ENCODE measurements at regions not wholly inside any gene's neighbourhood (a gene's known extent, or its start where the extent isn't known, plus 50 kb on each side); places are given as distances from the start of the nearest gene placed in this dataset.

DNA sequence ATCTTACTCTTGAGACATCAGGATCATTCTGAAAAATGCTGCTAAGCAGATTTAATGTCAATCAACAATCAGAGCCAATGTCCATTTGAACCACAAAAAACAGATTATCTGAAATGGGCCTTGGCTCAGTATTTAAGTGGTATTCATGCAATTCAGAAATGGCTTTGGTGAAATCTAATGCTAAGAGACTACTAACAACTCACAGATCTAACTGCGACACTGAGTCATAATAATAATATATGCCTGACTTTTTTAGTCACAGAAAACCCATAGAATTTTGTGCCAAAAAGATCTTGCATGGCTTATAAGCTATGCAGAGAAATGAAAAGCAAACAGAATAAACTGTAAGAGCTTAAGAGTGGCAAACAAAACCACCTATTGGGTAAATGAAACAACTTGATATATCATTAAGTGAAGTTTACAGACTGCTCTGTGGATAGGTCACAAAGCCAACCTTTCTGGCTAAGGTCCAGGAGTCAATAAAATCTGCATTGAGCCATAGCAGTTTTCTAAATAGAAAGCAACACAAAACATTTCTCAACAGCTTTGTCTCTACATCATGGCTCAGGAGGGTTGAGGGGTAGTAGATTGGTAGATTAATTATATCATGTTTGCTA lies 234.3 kb downstream of the LRATD1 start:
- Histone ChIP-seq H3K36me3 (ENCODE audit: control insufficient read depth in 1 of 2, insufficient read depth in 2 of 2, low read depth in 1 of 2, low read length in 2 of 2) (no peaks in the 10 kb centered on the region), H2BK12ac (ENCODE audit: low read length in 2 of 2) (no peak overlapping the region), H4K91ac (ENCODE audit: low read length) (no peak overlapping the region), H3K4me1 (ENCODE audit: control insufficient read depth, insufficient read depth, low read depth, low read length) (no peaks in the 10 kb centered on the region), H3K9ac (ENCODE audit: low read length) (no peak overlapping the region), H2BK5ac (ENCODE audit: low read depth, low read length, poor library complexity, severe bottlenecking) (no peak overlapping the region), H2AFZ (ENCODE audit: low read depth, low read length) (no peak overlapping the region), H2BK120ac (ENCODE audit: low read depth, low read length) (no peak overlapping the region), H3K4me3 (ENCODE audit: insufficient read depth in 1 of 2, low read depth in 1 of 2, low read length in 2 of 2) (no peak overlapping the region), H3K27ac (ENCODE audit: low read length, poor library complexity, severe bottlenecking) (no peak overlapping the region), H3K23ac (ENCODE audit: low read length in 2 of 2) (no peak overlapping the region), H3K27me3 (ENCODE audit: control insufficient read depth in 1 of 2, insufficient read depth in 1 of 2, low read length in 2 of 2) (no peaks in the 10 kb centered on the region), H4K8ac (ENCODE audit: low read length) (no peak overlapping the region), H3K4ac (ENCODE audit: low read depth in 1 of 2, low read length in 2 of 2) (no peak overlapping the region), H3K4me2 (ENCODE audit: low read length, poor library complexity, severe bottlenecking) (no peak overlapping the region), H3K9me3 (ENCODE audit: control insufficient read depth, low read length) (peaks cover 22% of the 10 kb centered on the region), H3K79me1 (replicated peaks; ENCODE audit: low read length, poor library complexity, severe bottlenecking) (no peaks in the 10 kb centered on the region), H2AK5ac (ENCODE audit: low read length, severe bottlenecking) (no peak overlapping the region), H2BK15ac (ENCODE audit: low read depth, poor library complexity, severe bottlenecking) (no peak overlapping the region), H3K18ac (ENCODE audit: low read depth in 1 of 2, low read length in 2 of 2) (no peak overlapping the region), H3K14ac (ENCODE audit: low read length in 2 of 2) (no peak overlapping the region)
- no peak for DNase-seq
- WGBS = no CpG with 5 or more reads among the region's 1 CpG

DNA sequence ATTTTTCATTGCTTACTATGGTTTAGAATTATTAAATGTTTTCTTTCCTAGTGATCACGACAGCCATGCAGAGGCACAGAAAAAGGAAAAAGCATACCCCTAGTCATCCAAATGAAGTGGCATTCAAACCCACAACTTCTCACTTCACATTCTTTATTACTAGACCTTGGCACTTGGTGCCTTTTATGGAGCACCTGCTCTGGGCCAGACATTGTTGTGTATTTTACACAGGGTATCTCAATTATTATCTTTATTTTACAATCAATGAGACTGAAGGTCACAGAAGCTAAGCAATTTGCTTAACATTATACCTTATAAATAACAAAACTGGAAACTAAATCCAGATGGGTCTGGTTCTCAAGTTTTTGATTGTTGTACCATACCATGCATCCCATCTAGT lies 235.3 kb downstream of the LRATD1 start:
- Histone ChIP-seq H3K4me2 (ENCODE audit: low read length, poor library complexity, severe bottlenecking) (no peak overlapping the region), H3K9me3 (ENCODE audit: control insufficient read depth, low read length) (peaks cover 30% of the 10 kb centered on the region), H4K8ac (ENCODE audit: low read length) (no peak overlapping the region), H2BK12ac (ENCODE audit: low read length in 2 of 2) (no peak overlapping the region), H3K9ac (ENCODE audit: low read length) (no peak overlapping the region), H2BK5ac (ENCODE audit: low read depth, low read length, poor library complexity, severe bottlenecking) (no peak overlapping the region), H3K27me3 (ENCODE audit: control insufficient read depth in 1 of 2, insufficient read depth in 1 of 2, low read length in 2 of 2) (no peaks in the 10 kb centered on the region), H3K14ac (ENCODE audit: low read length in 2 of 2) (no peak overlapping the region), H3K79me1 (replicated peaks; ENCODE audit: low read length, poor library complexity, severe bottlenecking) (no peaks in the 10 kb centered on the region), H3K18ac (ENCODE audit: low read depth in 1 of 2, low read length in 2 of 2) (no peak overlapping the region), H2AFZ (ENCODE audit: low read depth, low read length) (no peak overlapping the region), H2BK120ac (ENCODE audit: low read depth, low read length) (no peak overlapping the region), H3K27ac (ENCODE audit: low read length, poor library complexity, severe bottlenecking) (no peak overlapping the region), H3K23ac (ENCODE audit: low read length in 2 of 2) (no peak overlapping the region), H3K4me3 (ENCODE audit: insufficient read depth in 1 of 2, low read depth in 1 of 2, low read length in 2 of 2) (no peak overlapping the region), H3K4ac (ENCODE audit: low read depth in 1 of 2, low read length in 2 of 2) (no peak overlapping the region), H3K36me3 (ENCODE audit: control insufficient read depth in 1 of 2, insufficient read depth in 2 of 2, low read depth in 1 of 2, low read length in 2 of 2) (no peaks in the 10 kb centered on the region), H4K91ac (ENCODE audit: low read length) (no peak overlapping the region), H2BK15ac (ENCODE audit: low read depth, poor library complexity, severe bottlenecking) (no peak overlapping the region), H2AK5ac (ENCODE audit: low read length, severe bottlenecking) (no peak overlapping the region), H3K4me1 (ENCODE audit: control insufficient read depth, insufficient read depth, low read depth, low read length) (no peaks in the 10 kb centered on the region)
- no peak for DNase-seq
- WGBS = 67% methylated on average over 1 of the region's 1 CpG

- Histone ChIP-seq H4K91ac (ENCODE audit: low read length) (no peak overlapping the region), H3K36me3 (ENCODE audit: control insufficient read depth in 1 of 2, insufficient read depth in 2 of 2, low read depth in 1 of 2, low read length in 2 of 2) (no peaks in the 10 kb centered on the region), H3K18ac (ENCODE audit: low read depth in 1 of 2, low read length in 2 of 2) (no peak overlapping the region), H2BK120ac (ENCODE audit: low read depth, low read length) (no peak overlapping the region), H3K9me3 (ENCODE audit: control insufficient read depth, low read length) (peaks cover 30% of the 10 kb centered on the region), H3K27me3 (ENCODE audit: control insufficient read depth in 1 of 2, insufficient read depth in 1 of 2, low read length in 2 of 2) (no peaks in the 10 kb centered on the region), H3K79me1 (replicated peaks; ENCODE audit: low read length, poor library complexity, severe bottlenecking) (no peaks in the 10 kb centered on the region), H3K27ac (ENCODE audit: low read length, poor library complexity, severe bottlenecking) (no peak overlapping the region), H2AK5ac (ENCODE audit: low read length, severe bottlenecking) (no peak overlapping the region), H3K23ac (ENCODE audit: low read length in 2 of 2) (no peak overlapping the region), H3K4me3 (ENCODE audit: insufficient read depth in 1 of 2, low read depth in 1 of 2, low read length in 2 of 2) (no peak overlapping the region), H3K9ac (ENCODE audit: low read length) (no peak overlapping the region), H3K4ac (ENCODE audit: low read depth in 1 of 2, low read length in 2 of 2) (no peak overlapping the region), H3K14ac (ENCODE audit: low read length in 2 of 2) (no peak overlapping the region), H3K4me1 (ENCODE audit: control insufficient read depth, insufficient read depth, low read depth, low read length) (no peaks in the 10 kb centered on the region), H2BK12ac (ENCODE audit: low read length in 2 of 2) (no peak overlapping the region), H4K8ac (ENCODE audit: low read length) (no peak overlapping the region), H2BK5ac (ENCODE audit: low read depth, low read length, poor library complexity, severe bottlenecking) (no peak overlapping the region), H2AFZ (ENCODE audit: low read depth, low read length) (no peak overlapping the region), H3K4me2 (ENCODE audit: low read length, poor library complexity, severe bottlenecking) (no peak overlapping the region), H2BK15ac (ENCODE audit: low read depth, poor library complexity, severe bottlenecking) (no peak overlapping the region)
- WGBS = 90% methylated on average over 16 of the region's 17 CpGs
- no peak for DNase-seq
Observed at GRCh38 chr2:14872779-14873325, 240.3 kb downstream of the LRATD1 start.

DNA sequence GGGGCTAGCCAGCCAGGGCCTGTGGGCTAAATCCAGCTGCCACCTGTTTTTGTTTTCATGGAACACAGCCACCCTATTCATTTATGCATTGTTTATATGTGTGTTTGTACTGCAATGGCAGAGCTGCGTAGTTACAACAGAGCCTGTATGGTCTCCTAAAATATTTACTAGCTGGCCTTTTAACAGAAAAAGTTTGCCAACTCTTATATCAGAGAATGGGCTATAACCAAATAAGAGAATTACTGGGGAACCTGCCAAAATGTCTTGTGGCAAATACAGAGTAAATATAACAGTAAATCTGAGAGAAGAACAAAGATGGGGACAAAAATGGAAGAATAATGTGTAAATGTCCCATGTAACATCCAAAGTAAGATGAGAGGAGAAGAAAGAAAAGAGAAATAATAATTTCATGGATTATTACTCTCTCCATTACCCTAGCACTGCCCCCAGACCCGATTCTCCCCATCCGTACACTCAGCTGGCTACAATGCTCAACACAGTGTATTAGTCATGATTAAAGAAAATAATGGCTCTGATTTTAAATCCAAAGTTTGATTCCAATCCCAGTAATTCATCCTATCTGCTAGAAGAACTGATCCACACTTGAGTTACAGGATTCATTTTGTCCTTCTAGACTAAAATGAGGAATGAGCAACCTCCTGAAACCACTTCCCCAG lies 249.3 kb downstream of the LRATD1 start:
- no peak overlapping the region for H2AFZ ChIP-seq (ENCODE audit: low read depth, low read length)
- no peaks in the 10 kb centered on the region for H3K4me1 ChIP-seq (ENCODE audit: control insufficient read depth, insufficient read depth, low read depth, low read length)
- no peak overlapping the region for H3K4me3 ChIP-seq (ENCODE audit: insufficient read depth in 1 of 2, low read depth in 1 of 2, low read length in 2 of 2)
- DNase-seq = no peak
- H3K4me2 ChIP-seq (ENCODE audit: low read length, poor library complexity, severe bottlenecking) = no peak overlapping the region
- H2BK5ac ChIP-seq (ENCODE audit: low read depth, low read length, poor library complexity, severe bottlenecking) = no peak overlapping the region
- no peak overlapping the region for H4K8ac ChIP-seq (ENCODE audit: low read length)
- no peak overlapping the region for H2BK15ac ChIP-seq (ENCODE audit: low read depth, poor library complexity, severe bottlenecking)
- H3K27me3 ChIP-seq (ENCODE audit: control insufficient read depth in 1 of 2, insufficient read depth in 1 of 2, low read length in 2 of 2) = no peaks in the 10 kb centered on the region
- H2AK5ac ChIP-seq (ENCODE audit: low read length, severe bottlenecking) = no peak overlapping the region
- H4K91ac ChIP-seq (ENCODE audit: low read length) = no peak overlapping the region
- H3K9me3 ChIP-seq (ENCODE audit: control insufficient read depth, low read length) = no peaks in the 10 kb centered on the region
- 80% methylated on average over 1 of the region's 3 CpGs for whole genome bisulfite sequencing
- no peak overlapping the region for H3K23ac ChIP-seq (ENCODE audit: low read length in 2 of 2)
- H3K79me1 ChIP-seq (replicated peaks; ENCODE audit: low read length, poor library complexity, severe bottlenecking) = no peaks in the 10 kb centered on the region
- H3K9ac ChIP-seq (ENCODE audit: low read length) = no peak overlapping the region
- no peaks in the 10 kb centered on the region for H3K36me3 ChIP-seq (ENCODE audit: control insufficient read depth in 1 of 2, insufficient read depth in 2 of 2, low read depth in 1 of 2, low read length in 2 of 2)
- no peak overlapping the region for H3K14ac ChIP-seq (ENCODE audit: low read length in 2 of 2)
- no peak overlapping the region for H3K18ac ChIP-seq (ENCODE audit: low read depth in 1 of 2, low read length in 2 of 2)
- no peak overlapping the region for H3K27ac ChIP-seq (ENCODE audit: low read length, poor library complexity, severe bottlenecking)
- no peak overlapping the region for H2BK120ac ChIP-seq (ENCODE audit: low read depth, low read length)
- no peak overlapping the region for H3K4ac ChIP-seq (ENCODE audit: low read depth in 1 of 2, low read length in 2 of 2)
- no peak overlapping the region for H2BK12ac ChIP-seq (ENCODE audit: low read length in 2 of 2)

All from mesenchymal stem cell (in vitro differentiated cells and primary cell).